ENCODE measurements at regions not wholly inside any gene's neighbourhood (a gene's known extent, or its start where the extent isn't known, plus 50 kb on each side); places are given as distances from the start of the nearest gene placed in this dataset.

DNA sequence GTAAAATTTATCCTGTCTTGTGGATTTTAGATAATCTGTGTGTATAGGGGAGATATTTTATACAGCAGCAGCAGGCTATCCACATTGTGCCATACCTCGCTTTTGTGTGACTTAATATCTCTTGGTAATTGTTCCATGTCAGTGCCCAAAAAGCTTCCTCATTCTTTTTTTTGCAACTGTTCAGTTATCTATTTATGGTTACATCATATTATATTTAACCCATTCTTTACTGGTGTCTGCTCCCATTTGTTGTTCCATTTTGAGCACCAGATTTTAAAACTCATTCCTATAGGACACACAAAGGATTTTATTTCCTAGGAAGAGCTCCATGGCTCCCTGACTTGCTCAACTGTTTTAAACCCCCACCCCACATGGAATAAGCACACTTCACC, 86.3 kb upstream of the RASGRP1 start:
- no peak for TF ChIP-seq CTCF (IDR thresholded peaks at IDR 0.05)
- H3K4me1 ChIP-seq (ENCODE audit: control insufficient read depth in 1 of 2, insufficient read depth in 2 of 2, low read length in 2 of 2) = peaks cover 18 to 21% of the 10 kb centered on the region in 2 donors
- no peak overlapping the region for H3K4me2 ChIP-seq (replicated peaks; ENCODE audit: extremely low read depth, low read length, poor library complexity, severe bottlenecking)
- Mint-ChIP-seq H3K4me1 (peaks cover 30% of the 10 kb centered on the region), H3K27me3 (ENCODE audit: low read depth in 3 of 3) (peaks cover 0 to 1% (median 0%) of the 10 kb centered on the region in 3 donors), H3K36me3 (no peaks in the 10 kb centered on the region), H3K27ac (peak overlapping the region in 1 of 7 donors; percentile 65), H3K9me3 (peaks cover 0 to 6% (median 3%) of the 10 kb centered on the region in 7 donors), H3K4me3 (no peak overlapping the region)
- H3K27ac ChIP-seq (ENCODE audit: low read depth in 1 of 2, low read length in 2 of 2) = no peak overlapping the region
- no peak overlapping the region for H3K9ac ChIP-seq (ENCODE audit: insufficient read depth, low read length, poor library complexity, severe bottlenecking)
- intact Hi-C loops (cut with micrococcal nuclease) = no loop called here
- no peaks in the 10 kb centered on the region for H3K79me2 ChIP-seq (ENCODE audit: insufficient read depth, low read length)
- no peaks in the 10 kb centered on the region for H3K9me3 ChIP-seq (replicated peaks in 1 of 2; ENCODE audit: control insufficient read depth in 1 of 2, insufficient read depth in 1 of 2, low read length in 2 of 2)
- no peaks in the 10 kb centered on the region for H4K20me1 ChIP-seq (ENCODE audit: insufficient read depth, low read length)
- no peaks in the 10 kb centered on the region for H3K27me3 ChIP-seq (ENCODE audit: control insufficient read depth in 2 of 2, insufficient read depth in 2 of 2, low read length in 2 of 2)
- H3K4me3 ChIP-seq (replicated peaks in 1 of 3; ENCODE audit: low read depth in 2 of 3, low read length in 3 of 3) = peak overlapping the region in 1 of 3 experiments; percentile 9
- DNase-seq = no peak
- no CpG with 5 or more reads among the region's 1 CpG for WGBS (ENCODE audit: insufficient coverage)
- no peak overlapping the region for H2AFZ ChIP-seq (ENCODE audit: insufficient read depth, low read depth, low read length, poor library complexity, severe bottlenecking)
- no peaks in the 10 kb centered on the region for H3K36me3 ChIP-seq (replicated peaks in 1 of 2; ENCODE audit: control insufficient read depth in 1 of 2, insufficient read depth in 2 of 2, low read length in 2 of 2)

- H3K4me1 ChIP-seq (ENCODE audit: control insufficient read depth in 1 of 2, insufficient read depth in 2 of 2, low read length in 2 of 2) = peaks cover 18 to 21% of the 10 kb centered on the region in 2 donors
- H3K4me1 Mint-ChIP-seq = peaks cover 30% of the 10 kb centered on the region
- 43% methylated on average over 8 of the region's 11 CpGs for WGBS (ENCODE audit: insufficient coverage)
- no peaks in the 10 kb centered on the region for H4K20me1 ChIP-seq (ENCODE audit: insufficient read depth, low read length)
- H3K79me2 ChIP-seq (ENCODE audit: insufficient read depth, low read length) = no peaks in the 10 kb centered on the region
- no peaks in the 10 kb centered on the region for H3K27me3 ChIP-seq (ENCODE audit: control insufficient read depth in 2 of 2, insufficient read depth in 2 of 2, low read length in 2 of 2)
- peaks cover 0 to 1% (median 0%) of the 10 kb centered on the region in 3 donors for H3K27me3 Mint-ChIP-seq (ENCODE audit: low read depth in 3 of 3)
- no peak overlapping the region for H3K4me2 ChIP-seq (replicated peaks; ENCODE audit: extremely low read depth, low read length, poor library complexity, severe bottlenecking)
- intact Hi-C loops (cut with micrococcal nuclease) = no loop called here
- H3K4me3 ChIP-seq (replicated peaks in 1 of 3; ENCODE audit: low read depth in 2 of 3, low read length in 3 of 3) = no peak overlapping the region
- no peak overlapping the region for H3K9ac ChIP-seq (ENCODE audit: insufficient read depth, low read length, poor library complexity, severe bottlenecking)
- H3K9me3 Mint-ChIP-seq = peaks cover 0 to 6% (median 3%) of the 10 kb centered on the region in 7 donors
- no peak overlapping the region for H2AFZ ChIP-seq (ENCODE audit: insufficient read depth, low read depth, low read length, poor library complexity, severe bottlenecking)
- no peaks in the 10 kb centered on the region for H3K36me3 ChIP-seq (replicated peaks in 1 of 2; ENCODE audit: control insufficient read depth in 1 of 2, insufficient read depth in 2 of 2, low read length in 2 of 2)
- no peaks in the 10 kb centered on the region for H3K9me3 ChIP-seq (replicated peaks in 1 of 2; ENCODE audit: control insufficient read depth in 1 of 2, insufficient read depth in 1 of 2, low read length in 2 of 2)
- H3K27ac ChIP-seq (ENCODE audit: low read depth in 1 of 2, low read length in 2 of 2) = no peak overlapping the region
- H3K4me3 Mint-ChIP-seq = no peak overlapping the region
- H3K27ac Mint-ChIP-seq = peak overlapping the region in 1 of 7 donors; percentile 65
- no peak for DNase-seq
- no peaks in the 10 kb centered on the region for H3K36me3 Mint-ChIP-seq
- TF ChIP-seq CTCF (IDR thresholded peaks at IDR 0.05) = no peak
Measured at GRCh38 chr15:38651328-38652038, 86.9 kb upstream of the RASGRP1 start.
